ENCODE measurements at regions not wholly inside any gene's neighbourhood (a gene's known extent, or its start where the extent isn't known, plus 50 kb on each side); places are given as distances from the start of the nearest gene placed in this dataset.

DNA sequence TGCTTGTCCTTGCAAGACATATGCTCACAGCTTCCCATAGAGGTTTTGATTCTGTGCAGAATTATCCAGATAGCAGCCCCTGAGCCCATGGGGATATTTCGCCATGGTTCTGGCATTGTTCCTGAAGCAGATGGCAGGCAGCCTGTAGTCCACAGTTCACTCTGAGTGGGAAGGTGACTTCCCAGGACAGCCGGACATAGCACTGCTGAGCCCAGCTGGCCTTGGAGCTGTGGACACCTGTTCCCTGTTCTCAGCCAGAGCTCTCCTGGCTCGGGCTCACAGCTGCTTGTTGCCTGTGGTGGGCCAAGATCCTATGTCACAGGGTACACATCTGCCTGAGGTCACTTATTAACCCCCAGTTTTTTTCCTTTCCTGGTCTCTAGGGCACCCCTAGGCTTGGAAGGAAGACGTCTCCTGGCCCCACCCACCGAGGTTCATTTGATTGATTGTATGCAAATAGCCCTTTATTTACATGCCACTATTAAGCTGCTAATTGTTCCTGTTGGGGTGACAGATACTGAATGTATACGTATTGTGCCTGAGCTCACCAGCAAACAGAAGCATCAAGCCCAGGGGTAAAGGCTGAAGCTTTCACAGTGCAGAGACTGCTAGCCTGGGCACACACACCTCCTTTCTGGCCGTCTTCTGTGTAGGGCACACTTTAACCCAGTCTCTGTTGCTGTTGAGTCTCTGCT lies 96.6 kb upstream of the DMRT1 start:
- no peak for ATAC-seq
- no peak overlapping the region for H3K4me2 ChIP-seq (ENCODE audit: control insufficient read depth, insufficient read depth)
- H3K36me3 ChIP-seq (ENCODE audit: control insufficient read depth in 2 of 2, insufficient read depth in 2 of 2, low read length in 1 of 2), result no peaks in the 10 kb centered on the region
- ChIA-PET CTCF (interaction anchor here (0.8 kb wide), 1 partner anchor 103 kb away, joined by 4 read pairs; no protein-coding TSS in a partner anchor), SMC1A (ENCODE audit: uncharacterized antibody, unreplicated experiment) (no interaction called here), RAD21 (ENCODE audit: unreplicated experiment) (no interaction called here), POLR2A (no interaction called here)
- no peak for FAIRE-seq
- peaks cover 0 to 4% of the 10 kb centered on the region in 2 experiments; a peak in 3 of 4 replicates for H3K27me3 ChIP-seq (replicated peaks in 1 of 2; ENCODE audit: control insufficient read depth in 2 of 2, insufficient read depth in 2 of 2, low read length in 1 of 2)
- no TSS peak for BruUV-seq (replicated peaks)
- intact Hi-C loops (cut with micrococcal nuclease; ENCODE audit: unreplicated experiment) (no loop called here), in situ Hi-C loops (cut with MboI) (no loop called here)
- no peak overlapping the region for H3K9ac ChIP-seq (ENCODE audit: control insufficient read depth, insufficient read depth, low read length)
- no peak overlapping the region for H3K4me3 ChIP-seq
- no peak overlapping the region for H3K27ac ChIP-seq (ENCODE audit: control insufficient read depth, insufficient read depth)
- H3K4me1 ChIP-seq (ENCODE audit: control insufficient read depth, insufficient read depth, low read length), result no peaks in the 10 kb centered on the region
- no peak for DNase-seq (ENCODE audit: low read depth, low spot score)
- H4K20me1 ChIP-seq (ENCODE audit: control insufficient read depth, insufficient read depth), result no peaks in the 10 kb centered on the region
- H3K79me2 ChIP-seq (ENCODE audit: control insufficient read depth, insufficient read depth, low read length), result no peaks in the 10 kb centered on the region
- WGBS (ENCODE audit: insufficient coverage, insufficient replicate concordance, low lambda C conversion rate, missing lambda C conversion rate), result 10% methylated on average over 7 of the region's 7 CpGs
- H3K9me3 ChIP-seq (replicated peaks; ENCODE audit: control insufficient read depth, insufficient read depth, low read length), result no peaks in the 10 kb centered on the region
- no peak overlapping the region for H2AFZ ChIP-seq (ENCODE audit: control insufficient read depth, low read depth, low read length)
- TF ChIP-seq, protein P1, sequence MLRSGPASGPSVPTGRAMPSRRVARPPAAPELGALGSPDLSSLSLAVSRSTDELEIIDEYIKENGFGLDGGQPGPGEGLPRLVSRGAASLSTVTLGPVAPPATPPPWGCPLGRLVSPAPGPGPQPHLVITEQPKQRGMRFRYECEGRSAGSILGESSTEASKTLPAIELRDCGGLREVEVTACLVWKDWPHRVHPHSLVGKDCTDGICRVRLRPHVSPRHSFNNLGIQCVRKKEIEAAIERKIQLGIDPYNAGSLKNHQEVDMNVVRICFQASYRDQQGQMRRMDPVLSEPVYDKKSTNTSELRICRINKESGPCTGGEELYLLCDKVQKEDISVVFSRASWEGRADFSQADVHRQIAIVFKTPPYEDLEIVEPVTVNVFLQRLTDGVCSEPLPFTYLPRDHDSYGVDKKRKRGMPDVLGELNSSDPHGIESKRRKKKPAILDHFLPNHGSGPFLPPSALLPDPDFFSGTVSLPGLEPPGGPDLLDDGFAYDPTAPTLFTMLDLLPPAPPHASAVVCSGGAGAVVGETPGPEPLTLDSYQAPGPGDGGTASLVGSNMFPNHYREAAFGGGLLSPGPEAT (IDR thresholded peaks at IDR 0.05; ENCODE audit: low read depth), result no peak
- TF ChIP-seq SUZ12 (IDR thresholded peaks at IDR 0.05; ENCODE audit: unreplicated experiment) (no peak), ZSCAN29 (IDR thresholded peaks at IDR 0.05) (no peak), ASH2L (IDR thresholded peaks at IDR 0.05; ENCODE audit: borderline replicate concordance, low read depth) (no peak), POLR2AphosphoS5 (IDR thresholded peaks at IDR 0.05; ENCODE audit: low read length) (no peak), ETV6 (conservative IDR thresholded peaks at IDR 0.05 in 1 of 2, IDR thresholded peaks at IDR 0.05 in 1 of 2; ENCODE audit: borderline replicate concordance in 1 of 2, low read depth in 1 of 2) (no peak), TARDBP (IDR thresholded peaks at IDR 0.05; ENCODE audit: borderline replicate concordance) (no peak), SMAD5 (IDR thresholded peaks at IDR 0.05; ENCODE audit: low read depth) (no peak), KDM1A (IDR thresholded peaks at IDR 0.05; ENCODE audit: borderline replicate concordance) (no peak)
- TF ChIP-seq, protein P2, sequence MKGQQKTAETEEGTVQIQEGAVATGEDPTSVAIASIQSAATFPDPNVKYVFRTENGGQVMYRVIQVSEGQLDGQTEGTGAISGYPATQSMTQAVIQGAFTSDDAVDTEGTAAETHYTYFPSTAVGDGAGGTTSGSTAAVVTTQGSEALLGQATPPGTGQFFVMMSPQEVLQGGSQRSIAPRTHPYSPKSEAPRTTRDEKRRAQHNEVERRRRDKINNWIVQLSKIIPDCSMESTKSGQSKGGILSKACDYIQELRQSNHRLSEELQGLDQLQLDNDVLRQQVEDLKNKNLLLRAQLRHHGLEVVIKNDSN (IDR thresholded peaks at IDR 0.05; ENCODE audit: borderline replicate concordance, extremely low read length, insufficient read depth, low read depth, low read length), result no peak
- TF ChIP-seq, protein P3, sequence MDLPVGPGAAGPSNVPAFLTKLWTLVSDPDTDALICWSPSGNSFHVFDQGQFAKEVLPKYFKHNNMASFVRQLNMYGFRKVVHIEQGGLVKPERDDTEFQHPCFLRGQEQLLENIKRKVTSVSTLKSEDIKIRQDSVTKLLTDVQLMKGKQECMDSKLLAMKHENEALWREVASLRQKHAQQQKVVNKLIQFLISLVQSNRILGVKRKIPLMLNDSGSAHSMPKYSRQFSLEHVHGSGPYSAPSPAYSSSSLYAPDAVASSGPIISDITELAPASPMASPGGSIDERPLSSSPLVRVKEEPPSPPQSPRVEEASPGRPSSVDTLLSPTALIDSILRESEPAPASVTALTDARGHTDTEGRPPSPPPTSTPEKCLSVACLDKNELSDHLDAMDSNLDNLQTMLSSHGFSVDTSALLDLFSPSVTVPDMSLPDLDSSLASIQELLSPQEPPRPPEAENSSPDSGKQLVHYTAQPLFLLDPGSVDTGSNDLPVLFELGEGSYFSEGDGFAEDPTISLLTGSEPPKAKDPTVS (IDR thresholded peaks at IDR 0.05; ENCODE audit: low read depth, low read length), result no peak
- TF ChIP-seq, protein P4, sequence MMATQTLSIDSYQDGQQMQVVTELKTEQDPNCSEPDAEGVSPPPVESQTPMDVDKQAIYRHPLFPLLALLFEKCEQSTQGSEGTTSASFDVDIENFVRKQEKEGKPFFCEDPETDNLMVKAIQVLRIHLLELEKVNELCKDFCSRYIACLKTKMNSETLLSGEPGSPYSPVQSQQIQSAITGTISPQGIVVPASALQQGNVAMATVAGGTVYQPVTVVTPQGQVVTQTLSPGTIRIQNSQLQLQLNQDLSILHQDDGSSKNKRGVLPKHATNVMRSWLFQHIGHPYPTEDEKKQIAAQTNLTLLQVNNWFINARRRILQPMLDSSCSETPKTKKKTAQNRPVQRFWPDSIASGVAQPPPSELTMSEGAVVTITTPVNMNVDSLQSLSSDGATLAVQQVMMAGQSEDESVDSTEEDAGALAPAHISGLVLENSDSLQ (IDR thresholded peaks at IDR 0.05), result no peak
- TF ChIP-seq, protein P5, sequence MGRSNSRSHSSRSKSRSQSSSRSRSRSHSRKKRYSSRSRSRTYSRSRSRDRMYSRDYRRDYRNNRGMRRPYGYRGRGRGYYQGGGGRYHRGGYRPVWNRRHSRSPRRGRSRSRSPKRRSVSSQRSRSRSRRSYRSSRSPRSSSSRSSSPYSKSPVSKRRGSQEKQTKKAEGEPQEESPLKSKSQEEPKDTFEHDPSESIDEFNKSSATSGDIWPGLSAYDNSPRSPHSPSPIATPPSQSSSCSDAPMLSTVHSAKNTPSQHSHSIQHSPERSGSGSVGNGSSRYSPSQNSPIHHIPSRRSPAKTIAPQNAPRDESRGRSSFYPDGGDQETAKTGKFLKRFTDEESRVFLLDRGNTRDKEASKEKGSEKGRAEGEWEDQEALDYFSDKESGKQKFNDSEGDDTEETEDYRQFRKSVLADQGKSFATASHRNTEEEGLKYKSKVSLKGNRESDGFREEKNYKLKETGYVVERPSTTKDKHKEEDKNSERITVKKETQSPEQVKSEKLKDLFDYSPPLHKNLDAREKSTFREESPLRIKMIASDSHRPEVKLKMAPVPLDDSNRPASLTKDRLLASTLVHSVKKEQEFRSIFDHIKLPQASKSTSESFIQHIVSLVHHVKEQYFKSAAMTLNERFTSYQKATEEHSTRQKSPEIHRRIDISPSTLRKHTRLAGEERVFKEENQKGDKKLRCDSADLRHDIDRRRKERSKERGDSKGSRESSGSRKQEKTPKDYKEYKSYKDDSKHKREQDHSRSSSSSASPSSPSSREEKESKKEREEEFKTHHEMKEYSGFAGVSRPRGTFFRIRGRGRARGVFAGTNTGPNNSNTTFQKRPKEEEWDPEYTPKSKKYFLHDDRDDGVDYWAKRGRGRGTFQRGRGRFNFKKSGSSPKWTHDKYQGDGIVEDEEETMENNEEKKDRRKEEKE (IDR thresholded peaks at IDR 0.05), result no peak
- TF ChIP-seq, protein P6, sequence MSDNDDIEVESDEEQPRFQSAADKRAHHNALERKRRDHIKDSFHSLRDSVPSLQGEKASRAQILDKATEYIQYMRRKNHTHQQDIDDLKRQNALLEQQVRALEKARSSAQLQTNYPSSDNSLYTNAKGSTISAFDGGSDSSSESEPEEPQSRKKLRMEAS (IDR thresholded peaks at IDR 0.05; ENCODE audit: low read depth, low read length), result no peak

All from GM12878 (cell line).